HG03103 (cell line): ENCODE measurements at regions not wholly inside any gene's neighbourhood (a gene's known extent, or its start where the extent isn't known, plus 50 kb on each side); places are given as distances from the start of the nearest gene placed in this dataset.
A peak's percentile ranks its signal among the peaks of the same experiment; 100 is the strongest.
"Not testable (repeated sequence)": the region's sequence is repeated elsewhere in the genome, so short reads cannot be mapped to it uniquely, and the experiment has no call there.

ENCODE experiments used
- ATAC-seq: cut with Tn5 transposase; IDR thresholded peaks from one replicate; pipeline ENCODE4 v1.9.1; 2021; ENCODE audit warnings: low read depth; ENCODE audit not compliant: unreplicated experiment

DNA sequence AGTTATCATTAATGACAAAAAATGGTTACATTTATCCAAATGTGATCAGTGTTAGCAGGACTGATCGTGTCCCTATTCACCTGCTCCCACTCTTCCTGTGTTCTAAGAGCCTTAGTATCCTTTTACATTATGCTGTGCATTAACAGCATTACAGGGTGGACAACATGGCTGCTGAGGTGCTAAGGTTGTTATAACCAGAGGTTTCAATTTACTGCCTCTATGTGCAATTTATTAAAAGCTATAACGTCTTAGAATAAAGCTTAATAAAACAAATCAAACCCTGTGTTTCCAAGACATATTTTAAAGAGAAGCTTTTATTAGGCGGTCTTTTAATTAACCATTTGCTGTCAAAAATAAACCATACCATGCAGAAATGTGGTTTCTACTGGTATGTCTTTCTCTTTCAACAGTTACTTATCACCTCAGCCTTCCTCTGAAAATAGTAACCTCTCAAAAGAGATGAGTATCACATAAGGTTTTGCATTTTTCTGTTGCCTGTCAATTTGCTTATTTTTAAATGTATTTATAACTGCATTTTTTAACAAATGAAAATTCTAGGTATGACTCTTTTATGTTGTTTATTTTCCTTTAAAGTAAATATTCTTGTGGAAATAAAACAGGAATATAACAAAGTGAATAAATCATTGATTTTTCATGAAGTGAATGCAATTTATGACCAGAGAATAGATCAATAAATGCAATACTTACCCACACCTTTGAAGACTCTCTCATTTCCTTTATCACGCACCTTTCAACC lies 849.8 kb upstream of the SORCS1 start:
- ATAC-seq: no peak

DNA sequence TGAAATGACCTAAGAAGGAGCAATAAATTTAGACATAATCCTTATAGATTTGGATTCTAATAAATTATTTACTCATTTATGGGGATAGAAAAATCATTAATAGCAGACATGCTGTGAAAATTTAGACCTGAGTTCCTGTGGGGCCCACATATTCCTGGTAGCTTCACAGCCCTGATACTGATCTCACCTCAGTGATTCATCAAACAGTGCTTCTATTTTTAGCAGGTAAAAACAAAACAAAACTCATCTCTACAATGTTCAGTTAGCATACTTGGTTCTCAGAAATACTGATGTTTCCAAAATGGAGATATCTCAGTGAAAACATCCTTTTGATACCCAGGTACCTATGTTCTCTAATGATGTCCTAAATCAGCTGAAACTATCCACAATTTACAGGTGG lies 841.1 kb upstream of the SORCS1 start:
- ATAC-seq: no peak

DNA sequence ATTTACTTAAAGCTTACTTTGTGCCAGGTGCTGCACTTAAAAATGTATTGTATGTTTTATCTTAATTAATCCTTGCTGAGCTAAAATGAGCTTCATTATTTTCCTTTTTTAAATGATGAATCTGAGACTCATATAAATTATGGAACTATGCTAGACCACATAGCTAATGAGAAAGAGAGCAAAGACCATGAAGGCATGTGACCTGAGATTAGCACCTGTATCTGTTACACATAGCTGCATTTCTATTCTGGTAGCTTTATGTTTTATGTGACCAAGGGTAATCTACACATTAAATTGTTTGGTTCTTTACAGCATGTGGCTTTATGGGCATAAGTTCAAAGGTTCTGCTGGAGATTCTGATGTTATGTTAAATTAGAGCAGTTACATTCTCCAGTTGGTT lies 839.1 kb upstream of the SORCS1 start:
- no peak for ATAC-seq

DNA sequence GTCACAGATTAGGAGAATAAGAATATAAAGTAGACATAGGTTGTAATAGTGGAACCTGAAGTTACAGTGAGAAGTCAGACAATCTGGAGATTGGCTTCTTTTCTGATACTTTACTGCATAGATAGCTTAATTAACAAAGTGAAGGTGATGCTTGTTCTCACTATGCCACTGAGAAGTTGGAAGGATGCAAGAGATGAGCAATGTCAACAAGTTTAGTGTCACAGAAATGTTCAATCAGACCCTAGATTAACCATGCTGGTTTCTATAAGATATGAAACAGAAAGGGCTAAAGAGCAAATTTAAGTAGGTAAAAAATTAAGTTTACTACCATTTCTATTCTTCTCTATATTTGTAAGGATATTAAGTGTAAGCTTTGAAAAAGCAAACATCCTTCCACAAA lies 838.6 kb upstream of the SORCS1 start:
- ATAC-seq: no peak

DNA sequence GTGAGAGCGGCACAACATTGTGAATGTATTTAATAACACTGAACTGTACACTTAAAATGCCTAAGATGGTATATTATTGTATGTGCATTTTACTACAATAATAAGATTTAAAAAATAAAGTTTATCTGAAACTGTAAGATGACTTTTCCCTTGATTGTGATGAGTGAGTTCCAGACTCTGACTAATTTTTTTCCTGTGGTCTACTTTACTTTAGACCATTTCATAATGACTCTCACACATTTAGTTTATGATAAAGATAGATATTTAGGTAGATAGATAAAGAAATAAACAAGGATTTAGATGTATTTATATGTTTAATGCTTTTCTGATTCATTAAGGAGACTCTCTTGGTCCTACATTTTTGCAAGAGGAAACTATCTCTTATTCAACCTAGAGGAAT lies 835.9 kb upstream of the SORCS1 start:
- no peak for ATAC-seq

DNA sequence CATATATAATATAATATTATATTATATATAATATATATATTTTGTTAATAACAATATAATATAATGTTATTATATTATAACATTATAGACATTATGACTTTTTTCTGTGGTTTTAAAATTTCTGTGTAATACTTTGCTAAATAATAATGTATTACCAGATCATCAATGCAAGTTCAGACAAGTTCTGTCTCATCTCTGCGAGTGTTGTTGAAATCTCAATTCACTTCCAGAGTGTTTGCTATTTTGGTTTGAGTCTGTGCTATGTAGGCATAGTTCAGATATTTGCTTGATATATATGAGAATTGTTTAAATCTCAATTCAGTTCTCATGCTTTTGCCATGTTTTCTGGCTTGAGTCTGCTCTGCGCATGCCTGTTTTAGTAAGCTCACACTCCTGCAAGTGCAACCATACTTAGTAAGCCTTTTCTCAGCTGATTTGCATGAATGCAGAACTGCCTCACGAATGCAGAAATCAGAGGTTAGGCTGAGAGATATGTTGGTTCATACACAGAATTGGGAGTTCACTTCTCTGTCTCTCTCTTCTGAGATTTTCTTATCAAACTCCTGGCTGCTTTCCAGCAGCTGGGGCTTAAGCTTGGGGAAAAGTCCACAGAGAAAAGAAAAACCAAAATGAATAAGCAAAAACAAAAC lies 830.2 kb upstream of the SORCS1 start:
- peak; percentile 55 for ATAC-seq

DNA sequence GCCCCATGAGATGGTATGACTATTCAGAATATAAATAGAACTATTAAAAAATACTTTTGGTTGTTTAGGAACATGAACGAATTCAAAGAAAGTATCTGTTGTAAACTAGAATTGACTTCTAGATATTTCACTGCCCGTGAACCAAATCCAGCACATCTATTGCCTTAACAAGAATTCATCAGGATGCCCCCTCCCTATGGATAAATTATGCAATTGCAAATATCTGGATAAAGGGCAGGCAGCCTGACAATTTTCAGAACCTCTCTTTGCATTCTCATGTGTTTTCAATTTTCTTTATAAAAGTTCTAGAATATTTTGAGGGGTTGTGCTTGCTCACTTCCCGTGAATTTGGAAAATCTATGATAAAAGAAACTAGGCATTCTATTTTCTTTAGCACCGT lies 822.1 kb upstream of the SORCS1 start:
- no peak for ATAC-seq

DNA sequence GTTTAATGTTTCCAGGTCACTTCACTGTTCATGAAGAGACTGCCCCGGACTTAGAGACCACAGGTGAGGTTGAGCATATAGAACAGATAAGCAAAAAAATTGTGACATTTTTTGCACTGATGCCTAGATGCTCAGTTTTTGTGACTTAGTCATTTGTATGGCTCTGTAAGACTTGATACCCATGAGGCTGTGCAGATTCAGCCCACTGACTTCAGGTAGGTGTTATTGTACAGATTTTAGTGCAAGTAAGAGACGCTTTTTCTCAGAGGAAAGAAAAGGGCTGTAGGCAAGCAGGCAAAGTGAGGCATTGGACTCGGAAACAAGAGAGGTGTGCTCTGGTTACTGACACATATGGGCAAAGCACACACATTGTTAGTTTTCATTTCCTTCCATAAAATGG lies 820.1 kb upstream of the SORCS1 start:
- ATAC-seq: no peak

DNA sequence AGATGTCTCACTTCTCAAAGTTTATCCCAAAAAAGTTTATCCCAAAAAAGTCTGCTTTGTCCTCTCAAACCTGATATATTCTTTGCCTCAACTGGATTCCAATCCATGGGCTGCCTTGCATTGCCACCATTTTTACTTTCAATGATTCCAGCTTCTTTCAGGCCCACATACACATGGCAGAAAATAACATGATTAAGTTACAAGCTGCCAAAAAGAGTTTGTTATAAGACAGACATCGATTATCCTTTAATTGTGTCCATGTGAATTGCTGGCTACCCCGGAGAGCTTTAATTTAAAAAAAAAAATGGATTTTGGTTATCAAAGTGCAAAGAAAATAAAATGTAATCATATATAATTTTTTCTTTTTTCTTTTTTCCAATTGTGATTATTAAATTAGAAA lies 819.6 kb upstream of the SORCS1 start:
- no peak for ATAC-seq

DNA sequence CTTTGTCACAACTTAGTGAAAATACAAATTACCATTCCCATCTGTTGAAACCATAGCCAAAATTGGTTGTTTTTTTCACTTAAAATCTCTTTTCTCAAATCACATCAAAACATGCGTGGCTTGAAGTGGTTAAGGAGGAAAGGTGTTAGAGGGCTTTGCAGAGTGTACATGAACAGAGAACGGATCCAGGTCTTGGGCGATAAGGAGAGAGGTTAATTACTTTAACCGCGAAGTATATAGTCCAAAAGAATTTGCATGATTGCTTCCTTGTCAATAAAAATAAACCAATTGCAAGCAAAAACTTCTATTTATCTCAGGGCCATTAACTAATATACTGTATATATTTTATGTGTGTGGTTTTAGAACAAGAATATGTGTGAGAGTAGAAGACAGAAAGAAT lies 813.9 kb upstream of the SORCS1 start:
- ATAC-seq: no peak

DNA sequence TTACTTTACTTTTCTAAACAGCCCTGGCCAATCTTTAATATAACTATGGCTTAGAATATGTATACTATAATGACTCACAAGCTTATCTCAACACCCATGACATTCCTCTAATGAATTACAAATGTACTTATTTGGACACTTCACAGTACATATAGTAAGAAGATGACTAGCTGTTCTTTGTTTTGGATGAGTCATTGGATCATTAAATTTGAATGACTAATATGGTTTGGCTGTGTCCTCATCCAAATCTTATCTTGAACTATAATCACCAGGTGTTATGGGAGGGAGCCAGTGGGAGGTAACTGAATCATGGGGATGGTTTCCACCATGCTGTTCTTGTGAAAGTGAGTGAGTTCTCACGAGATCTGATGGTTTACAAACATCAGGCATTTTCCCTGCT lies 807.5 kb upstream of the SORCS1 start:
- ATAC-seq: no peak

DNA sequence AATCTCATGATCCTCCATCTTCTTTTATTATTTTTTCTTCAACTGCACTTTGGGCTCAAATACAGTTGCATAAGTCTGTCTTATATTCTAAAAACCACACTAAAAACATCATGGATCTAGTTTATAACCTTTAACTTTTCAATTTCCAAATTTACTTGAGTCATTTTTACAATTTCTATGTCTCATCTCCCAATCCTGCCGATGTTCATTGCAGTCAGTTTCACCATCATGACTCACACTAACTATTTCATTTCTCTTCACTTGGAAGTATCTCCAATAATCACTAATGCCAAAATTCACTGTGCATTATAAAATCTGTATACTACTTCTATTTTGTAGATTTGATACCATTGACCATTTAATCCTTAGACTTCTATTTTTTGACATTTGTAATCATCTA lies 806.9 kb upstream of the SORCS1 start:
- no peak for ATAC-seq

DNA sequence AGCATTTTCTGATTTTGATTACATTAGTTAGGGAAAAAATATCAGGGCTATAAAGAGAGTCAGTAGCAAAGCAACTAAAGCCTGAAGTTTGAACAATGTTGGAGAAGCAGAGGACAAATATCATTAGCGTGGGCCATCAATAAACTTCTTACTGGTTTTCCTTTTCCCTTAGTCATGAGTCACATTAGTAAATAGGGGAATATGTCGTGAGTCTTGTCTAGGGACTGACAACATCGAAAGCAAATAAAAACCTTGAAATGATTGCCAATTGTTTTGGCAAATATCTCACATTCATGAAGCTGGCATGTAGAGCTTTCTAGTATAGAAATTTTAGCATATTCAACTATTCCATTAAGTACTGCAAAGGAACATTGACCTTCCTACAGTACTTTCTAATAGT lies 806.0 kb upstream of the SORCS1 start:
- ATAC-seq: no peak

DNA sequence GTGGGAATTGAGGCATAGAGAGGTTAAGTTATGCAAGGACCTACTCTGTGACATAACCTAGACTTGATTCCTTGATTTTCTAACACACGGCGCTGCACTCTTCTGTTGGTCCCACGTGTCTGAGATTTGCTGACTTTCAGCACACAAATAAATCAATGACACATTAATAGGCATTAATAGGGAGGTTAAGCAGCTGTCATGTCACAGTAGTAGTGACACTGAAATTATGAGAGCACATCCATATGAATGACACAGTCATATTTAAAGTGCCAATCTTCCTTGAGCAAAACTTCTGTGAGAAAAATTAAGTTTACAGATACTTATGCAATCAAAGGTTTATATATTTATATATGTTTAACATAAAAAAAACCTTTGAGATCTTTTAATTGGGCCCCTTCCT lies 805.4 kb upstream of the SORCS1 start:
- ATAC-seq: no peak

DNA sequence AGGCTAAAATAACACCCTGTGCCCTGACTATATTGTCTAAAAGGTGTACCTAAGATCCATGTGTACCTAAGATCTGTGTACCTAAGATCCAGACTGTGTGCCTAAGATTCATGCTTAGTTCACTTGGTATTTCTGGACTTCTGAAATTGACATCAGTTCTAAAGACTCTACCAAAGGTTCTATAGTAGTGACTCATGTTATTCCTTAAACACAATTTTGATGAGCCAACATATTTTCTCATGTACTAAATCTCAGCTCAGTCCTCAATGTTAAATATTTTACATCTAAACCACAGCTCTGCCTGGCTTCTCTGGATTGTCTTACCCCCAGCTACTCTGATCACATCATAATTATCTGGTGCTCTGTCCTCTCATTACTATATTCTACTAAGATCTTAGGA lies 802.3 kb upstream of the SORCS1 start:
- no peak for ATAC-seq

DNA sequence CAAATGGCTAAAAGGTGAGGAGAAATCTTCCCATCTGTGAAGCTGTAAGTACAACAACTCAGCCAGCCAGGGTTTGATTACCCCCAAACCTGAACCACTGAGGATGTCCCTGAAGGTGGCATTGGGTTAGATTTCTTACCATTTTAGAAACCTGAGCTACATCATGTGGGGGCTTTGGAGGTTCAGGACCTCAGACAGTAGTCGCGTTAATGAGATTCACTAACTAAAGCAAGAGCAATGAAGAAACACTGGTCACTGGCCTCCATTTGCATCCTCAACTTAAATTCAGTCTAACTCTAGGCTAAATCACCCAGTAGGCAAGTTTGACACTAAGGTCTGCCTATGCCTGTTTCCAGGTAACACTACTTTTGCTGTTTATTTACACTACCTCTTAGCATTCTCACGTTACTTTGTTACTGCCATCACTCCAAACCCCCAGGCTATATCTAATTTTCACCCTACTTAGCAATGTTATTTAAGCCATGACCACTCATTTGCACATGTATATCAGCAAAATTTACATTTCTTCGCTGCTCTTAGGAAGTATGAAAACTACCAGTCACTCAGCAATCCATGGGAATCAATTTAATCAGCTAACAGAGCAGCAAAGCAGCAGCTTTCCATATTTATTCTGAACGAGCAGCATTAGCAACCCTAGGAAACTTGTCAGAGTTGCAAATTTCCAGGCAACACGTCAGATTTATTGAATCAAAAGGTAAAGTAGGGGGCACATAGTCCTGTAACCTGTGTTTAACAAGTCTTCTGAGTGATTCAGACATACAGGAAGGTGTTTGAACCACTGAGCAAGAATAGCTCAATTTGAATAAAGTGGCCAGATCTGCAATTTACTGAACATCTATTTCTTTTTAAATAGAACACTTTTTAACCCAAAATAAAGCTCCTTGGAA lies 788.4 kb upstream of the SORCS1 start:
- ATAC-seq: no peak

DNA sequence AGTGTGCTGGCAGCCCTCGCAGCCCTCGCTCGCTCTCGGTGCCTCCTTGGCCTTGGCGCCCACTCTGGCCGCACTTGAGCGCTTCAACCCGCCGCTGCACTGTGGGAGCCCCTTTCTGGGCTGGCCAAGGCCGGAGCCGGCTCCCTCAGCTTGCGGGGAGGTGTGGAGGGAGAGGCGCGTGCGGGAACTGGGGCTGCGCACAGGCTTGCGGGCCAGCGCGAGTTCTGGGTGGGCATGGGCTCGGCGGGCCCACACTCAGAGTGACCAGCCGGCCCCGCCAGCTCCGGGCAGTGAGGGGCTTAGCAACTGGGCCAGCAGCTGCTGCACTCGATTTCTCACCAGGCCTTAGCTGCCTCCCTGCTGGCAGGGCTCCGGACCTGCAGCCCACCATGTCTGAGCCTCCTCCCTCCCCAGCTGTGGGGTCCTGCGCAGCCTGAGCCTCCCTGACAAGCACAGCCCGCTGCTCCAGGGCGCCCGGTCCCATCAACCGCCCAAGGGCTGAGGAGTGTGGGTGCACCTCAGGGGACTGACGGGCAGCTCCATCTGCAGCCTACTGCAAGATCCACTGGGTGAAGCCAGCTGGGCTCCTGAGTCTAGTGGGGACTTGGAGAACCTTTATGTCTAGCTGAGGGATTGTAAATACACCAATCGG lies 786.0 kb upstream of the SORCS1 start:
- ATAC-seq: not testable (repeated sequence)

DNA sequence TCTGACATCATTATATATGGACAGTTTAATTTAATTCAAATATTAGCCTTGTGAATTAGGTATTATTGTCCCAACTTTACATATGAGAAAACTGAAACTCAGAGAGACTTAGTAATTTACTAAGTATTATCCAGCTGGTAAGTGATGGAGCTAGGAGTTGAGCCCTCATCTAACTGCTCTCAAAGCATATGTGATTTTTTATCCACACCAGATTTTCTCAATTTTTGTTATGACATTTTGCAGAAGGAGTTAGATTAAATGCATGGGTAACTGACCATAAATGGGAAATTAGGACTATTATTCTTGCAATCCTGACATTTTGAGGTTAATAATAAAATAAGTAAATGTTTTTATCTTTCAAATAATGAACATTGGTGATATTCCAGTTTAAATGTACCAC lies 778.3 kb upstream of the SORCS1 start:
- no peak for ATAC-seq

DNA sequence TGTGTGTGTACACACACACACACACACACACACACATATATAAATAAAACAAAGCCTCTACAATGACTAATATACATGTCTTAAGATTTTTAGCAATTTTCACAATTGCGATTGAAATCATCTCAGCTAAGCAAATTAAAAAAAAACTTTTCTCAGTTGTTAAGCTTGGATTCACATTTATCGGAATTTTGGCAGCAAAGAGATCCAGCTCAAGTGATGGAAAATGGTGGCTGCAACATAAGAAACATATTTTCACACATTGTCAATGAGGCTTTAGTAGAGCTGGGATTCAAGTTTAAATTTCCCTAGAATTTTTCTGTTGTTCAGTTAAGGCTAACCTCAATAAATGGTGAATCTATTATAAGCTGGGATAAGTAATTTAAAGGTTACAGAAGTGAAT lies 768.6 kb upstream of the SORCS1 start:
- ATAC-seq: no peak

DNA sequence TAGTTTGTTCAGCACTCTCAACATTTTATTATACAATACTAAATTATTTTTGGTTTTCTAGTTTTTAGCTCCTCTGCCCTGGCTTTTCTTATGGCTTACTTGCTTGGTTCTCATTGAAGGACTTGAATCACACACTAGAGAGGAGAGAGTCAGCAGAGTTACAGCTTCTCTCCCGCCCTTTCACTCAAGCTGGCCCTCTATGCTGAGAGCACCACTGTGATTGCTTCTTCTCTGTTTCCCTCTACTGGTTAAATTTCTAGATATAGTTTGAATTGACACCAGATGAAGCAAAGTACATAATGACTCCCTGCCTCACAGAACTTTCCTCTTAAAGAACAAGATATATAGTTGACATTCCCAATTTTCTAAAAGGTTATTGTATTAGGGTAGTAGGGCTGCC lies 767.3 kb upstream of the SORCS1 start:
- ATAC-seq: no peak

DNA sequence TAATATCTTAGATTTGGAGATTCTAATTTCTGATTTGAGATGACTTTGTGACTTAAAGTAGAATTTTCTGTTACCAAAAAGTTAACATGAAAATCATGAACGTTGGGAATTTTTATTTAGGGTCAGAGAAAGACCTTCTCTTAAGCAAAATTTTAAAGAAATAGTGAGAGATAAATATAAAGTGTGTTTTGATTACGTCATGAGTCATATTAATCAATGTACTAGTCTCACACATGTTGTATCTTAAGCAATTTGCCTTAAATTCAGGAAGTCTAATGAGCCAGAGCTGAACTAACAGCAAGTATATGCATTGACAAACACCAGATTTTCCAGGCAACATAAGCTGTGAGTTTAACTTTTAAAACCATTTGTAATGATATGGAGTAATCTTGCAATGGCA lies 765.5 kb upstream of the SORCS1 start:
- ATAC-seq: no peak
